ENCODE measurements at regions not wholly inside any gene's neighbourhood (a gene's known extent, or its start where the extent isn't known, plus 50 kb on each side); places are given as distances from the start of the nearest gene placed in this dataset.
A peak's percentile ranks its signal among the peaks of the same experiment; 100 is the strongest.

DNA sequence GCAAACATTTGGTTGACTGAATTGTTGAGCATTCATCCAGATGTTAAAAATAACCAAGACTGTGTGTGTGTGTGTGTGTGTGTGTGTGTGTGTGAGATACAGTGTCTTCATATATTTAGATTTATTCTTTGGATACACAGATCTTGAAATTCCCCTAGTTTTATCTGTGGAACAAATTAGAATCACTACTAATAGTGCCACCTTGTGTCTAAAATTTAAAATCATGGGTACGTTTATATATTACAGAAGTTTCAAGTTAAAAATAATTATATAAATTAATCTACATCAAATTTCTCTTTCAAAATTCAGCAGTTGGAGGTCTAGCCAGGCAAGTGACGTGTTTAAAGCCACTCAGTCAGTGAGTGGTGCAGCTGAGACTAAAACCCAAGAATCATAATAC lies 1566.2 kb upstream of the TENM4 start:
- TF ChIP-seq, protein P1, sequence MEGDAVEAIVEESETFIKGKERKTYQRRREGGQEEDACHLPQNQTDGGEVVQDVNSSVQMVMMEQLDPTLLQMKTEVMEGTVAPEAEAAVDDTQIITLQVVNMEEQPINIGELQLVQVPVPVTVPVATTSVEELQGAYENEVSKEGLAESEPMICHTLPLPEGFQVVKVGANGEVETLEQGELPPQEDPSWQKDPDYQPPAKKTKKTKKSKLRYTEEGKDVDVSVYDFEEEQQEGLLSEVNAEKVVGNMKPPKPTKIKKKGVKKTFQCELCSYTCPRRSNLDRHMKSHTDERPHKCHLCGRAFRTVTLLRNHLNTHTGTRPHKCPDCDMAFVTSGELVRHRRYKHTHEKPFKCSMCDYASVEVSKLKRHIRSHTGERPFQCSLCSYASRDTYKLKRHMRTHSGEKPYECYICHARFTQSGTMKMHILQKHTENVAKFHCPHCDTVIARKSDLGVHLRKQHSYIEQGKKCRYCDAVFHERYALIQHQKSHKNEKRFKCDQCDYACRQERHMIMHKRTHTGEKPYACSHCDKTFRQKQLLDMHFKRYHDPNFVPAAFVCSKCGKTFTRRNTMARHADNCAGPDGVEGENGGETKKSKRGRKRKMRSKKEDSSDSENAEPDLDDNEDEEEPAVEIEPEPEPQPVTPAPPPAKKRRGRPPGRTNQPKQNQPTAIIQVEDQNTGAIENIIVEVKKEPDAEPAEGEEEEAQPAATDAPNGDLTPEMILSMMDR (IDR thresholded peaks at IDR 0.05) = peak in 2 of 6 experiments; percentile 12 to 14
- no peak for TF ChIP-seq POLR2A (IDR thresholded peaks at IDR 0.05)

Data from Peyer's patch (tissue), 4 donors.